ENCODE measurements at regions not wholly inside any gene's neighbourhood (a gene's known extent, or its start where the extent isn't known, plus 50 kb on each side); places are given as distances from the start of the nearest gene placed in this dataset.
"Not testable (repeated sequence)": the region's sequence is repeated elsewhere in the genome, so short reads cannot be mapped to it uniquely, and the experiment has no call there.

DNA sequence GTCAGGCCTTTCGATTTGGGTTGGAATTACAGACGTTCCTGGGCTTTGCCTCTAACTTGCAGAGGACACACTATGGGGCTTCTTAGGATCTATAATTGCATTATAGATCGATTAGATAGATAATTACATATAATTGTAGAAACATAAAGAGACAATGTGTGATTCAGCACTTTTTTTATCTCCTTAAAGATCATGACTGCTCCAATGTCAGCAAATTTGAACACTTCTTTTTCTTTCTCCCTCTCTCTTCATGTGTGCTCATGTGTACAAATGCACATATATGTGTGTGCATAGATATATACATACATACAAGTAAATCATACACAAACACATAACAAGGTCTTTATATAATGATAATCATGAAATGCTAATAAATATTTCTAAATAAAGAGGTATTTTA lies 1261.2 kb upstream of the SLC39A10 start:
- DNase-seq (ENCODE audit: low spot score): no peak

DNA sequence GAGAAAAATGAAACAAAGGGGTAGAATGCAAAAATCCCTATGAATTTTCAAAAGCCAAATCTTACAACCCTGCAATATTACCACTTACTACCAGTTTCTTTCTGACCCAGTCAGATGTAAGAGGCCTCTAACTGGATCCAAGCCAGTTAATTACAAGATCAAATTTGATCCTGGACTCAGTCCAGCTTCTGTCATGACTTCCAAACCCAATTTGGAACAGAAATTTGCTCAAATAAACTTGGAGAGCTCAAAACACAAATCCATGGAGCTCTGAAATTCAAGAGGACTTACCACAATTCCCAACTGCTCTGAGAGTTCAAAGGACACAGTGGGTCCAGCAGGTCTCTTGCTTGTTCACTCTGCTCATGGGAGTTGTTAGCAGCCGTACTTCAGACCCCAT lies 1271.7 kb upstream of the SLC39A10 start:
- DNase-seq (ENCODE audit: low spot score): no peak

DNA sequence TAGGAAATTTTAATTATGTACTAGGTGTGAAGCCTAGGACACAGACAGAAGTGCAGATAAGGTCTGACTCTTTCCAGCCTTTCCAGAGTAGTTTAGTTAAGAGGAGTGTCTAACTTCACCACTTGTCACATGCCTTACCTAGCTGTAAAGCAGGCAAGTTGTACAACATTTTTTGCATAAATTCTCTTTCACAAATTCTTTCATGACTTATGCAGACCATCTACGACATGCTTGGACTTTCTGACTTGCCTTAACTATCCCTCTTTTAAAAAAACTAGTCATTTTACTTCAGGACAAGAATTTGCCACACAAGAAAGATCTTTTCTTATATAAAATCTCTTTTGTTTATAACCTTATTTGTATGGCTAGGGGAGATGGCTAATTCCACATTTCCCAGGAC lies 1273.6 kb upstream of the SLC39A10 start:
- no peak for DNase-seq (ENCODE audit: low spot score)

DNA sequence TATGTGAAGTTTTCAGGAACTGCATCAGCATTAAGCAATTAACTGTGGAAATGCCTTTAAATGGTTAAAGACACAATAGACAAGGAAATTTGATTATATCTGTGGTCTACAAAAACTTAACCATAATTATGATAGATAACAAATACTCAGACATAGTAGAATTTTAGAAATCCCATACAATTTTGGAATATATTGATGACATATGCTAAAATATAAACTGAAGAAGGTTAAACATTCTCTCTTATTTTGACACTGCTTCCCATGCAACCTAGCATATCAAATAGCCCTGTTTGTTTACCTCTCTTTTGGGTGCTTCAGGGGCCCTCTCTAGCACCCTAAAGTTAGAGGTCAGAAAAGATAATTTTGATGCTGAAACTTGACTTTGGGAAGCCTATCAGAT lies 1274.8 kb upstream of the SLC39A10 start:
- DNase-seq (ENCODE audit: low spot score): no peak

DNA sequence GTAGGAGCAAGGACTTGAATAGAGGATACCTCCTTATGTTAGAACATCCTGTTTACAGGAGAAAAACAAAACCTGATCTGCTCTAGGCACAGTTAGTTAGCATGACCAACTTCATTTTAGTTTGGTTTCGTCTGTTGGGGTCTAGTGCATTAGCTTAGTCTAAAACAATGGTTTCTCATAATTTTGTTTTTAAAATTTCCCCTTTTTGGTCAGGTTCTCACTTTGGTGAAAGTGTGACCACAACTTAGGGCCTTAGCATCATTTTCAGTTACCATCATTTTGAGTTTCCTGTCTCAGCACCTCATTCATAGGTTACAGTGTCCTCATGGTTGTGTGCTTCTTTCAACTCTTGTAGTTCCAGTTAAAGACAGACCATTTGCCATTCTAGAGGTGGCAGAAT lies 1277.0 kb upstream of the SLC39A10 start:
- DNase-seq (ENCODE audit: low spot score): no peak

DNA sequence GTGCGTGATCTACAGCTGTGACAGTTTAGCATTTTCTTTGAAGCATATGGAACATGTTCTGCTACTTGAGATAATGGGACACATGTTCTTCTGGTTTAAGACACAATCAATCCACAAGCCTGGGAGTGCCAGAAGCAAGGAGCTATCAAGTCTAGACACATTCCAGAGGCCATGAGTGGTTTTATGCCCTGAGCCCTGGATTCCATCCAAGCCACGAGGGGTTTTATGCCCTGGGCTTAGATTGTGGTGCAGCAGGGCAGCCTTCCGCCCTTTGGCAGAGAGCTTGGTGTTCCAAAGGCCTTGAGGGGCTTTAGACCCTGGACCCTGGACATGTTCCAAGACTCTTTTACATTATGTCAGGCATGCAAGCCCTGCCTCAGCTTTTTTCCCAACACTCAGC lies 1289.6 kb upstream of the SLC39A10 start:
- DNase-seq (ENCODE audit: low spot score): not testable (repeated sequence)

DNA sequence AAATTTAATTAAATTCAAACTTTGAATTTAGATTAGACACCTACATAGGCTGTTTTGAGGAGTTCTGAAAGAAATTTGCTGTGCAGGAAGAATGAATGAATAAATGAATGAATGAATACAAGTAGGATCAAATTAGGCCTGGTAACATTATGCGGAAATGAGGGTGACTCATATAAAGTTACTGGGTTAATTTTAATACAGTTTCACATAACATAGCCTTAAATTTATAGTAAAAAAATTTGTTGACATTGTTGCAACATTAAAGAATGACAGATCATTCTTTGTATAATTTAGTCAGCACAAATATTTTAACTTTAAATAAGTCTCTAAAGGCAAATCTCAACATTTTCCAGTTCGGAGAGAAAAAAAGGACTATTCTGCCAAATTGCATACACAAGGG lies 1293.1 kb upstream of the SLC39A10 start:
- DNase-seq (ENCODE audit: low spot score): no peak

DNA sequence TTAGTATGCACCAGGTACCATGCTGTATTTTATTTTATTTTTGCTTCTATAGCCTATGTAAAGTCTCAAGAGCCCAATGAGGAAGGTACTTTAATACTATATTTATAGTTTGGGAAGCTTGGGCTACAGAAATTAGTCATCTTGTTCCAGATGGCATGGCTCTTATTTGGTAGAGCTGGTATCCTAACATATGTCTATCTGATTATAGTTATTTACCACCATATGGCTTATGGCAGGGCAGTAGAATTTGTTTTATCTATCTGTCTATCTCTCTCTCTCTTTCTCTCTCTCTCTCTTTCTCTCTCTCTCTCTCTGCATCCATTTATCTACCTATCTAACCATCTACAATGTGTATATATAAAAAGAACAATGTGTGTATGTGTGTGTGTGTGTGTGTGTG lies 1293.7 kb upstream of the SLC39A10 start:
- DNase-seq (ENCODE audit: low spot score): no peak

DNA sequence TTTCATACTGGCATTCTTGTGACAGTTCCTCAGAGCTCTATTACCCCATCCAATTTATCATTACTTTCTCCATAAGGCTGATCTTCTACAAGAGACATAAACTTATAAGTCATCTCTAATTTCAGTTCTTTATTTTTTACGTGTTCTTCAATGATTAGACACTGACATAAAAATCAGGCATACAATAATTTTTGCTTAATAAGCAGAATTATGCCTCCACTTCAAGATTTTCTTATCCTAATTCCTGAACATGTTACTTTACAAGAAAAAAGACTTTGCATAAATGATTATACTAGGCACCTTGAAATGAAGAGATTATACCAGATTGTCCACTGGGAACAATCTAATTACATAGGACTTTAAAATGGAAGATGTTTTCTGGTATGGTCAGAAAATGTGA lies 1304.5 kb upstream of the SLC39A10 start:
- no peak for DNase-seq (ENCODE audit: low spot score)

DNA sequence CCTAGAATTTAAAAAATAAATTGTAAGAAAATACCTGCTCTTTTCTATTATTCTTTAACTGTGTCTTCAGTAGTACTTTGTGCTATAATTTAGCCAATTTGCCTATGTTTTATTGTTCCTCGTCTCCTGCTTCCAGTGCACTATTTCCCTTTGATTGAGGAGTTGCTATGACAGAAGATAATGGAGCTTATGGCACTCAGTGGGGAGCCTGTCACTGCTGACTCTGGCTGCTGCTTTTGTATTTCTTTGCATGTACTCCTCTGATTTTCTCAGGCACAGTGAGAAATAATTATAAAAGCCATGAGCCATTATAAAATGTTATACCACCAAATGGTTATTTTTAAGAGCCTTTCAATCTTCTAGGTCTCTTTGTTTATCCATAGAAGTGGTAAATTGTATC lies 1310.8 kb upstream of the SLC39A10 start:
- no peak for DNase-seq (ENCODE audit: low spot score)

DNA sequence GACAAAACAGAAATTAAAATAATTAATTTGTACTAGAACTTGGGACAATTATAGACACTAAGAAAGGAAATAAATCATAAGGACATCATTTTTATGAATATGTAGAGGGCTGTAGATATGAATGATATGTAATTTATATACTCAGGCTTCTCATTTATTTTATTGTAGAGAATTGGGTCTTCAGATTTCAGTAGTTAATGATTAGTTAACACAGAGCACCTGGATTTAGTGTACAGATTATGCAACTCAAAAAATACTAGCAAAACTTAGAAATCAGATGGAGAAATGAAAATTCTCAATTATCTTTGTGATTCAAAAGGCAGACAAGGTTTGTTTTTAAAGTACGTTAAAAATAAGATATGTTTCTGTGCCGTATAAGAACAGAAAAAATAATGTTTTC lies 1311.7 kb upstream of the SLC39A10 start:
- no peak for DNase-seq (ENCODE audit: low spot score)

DNA sequence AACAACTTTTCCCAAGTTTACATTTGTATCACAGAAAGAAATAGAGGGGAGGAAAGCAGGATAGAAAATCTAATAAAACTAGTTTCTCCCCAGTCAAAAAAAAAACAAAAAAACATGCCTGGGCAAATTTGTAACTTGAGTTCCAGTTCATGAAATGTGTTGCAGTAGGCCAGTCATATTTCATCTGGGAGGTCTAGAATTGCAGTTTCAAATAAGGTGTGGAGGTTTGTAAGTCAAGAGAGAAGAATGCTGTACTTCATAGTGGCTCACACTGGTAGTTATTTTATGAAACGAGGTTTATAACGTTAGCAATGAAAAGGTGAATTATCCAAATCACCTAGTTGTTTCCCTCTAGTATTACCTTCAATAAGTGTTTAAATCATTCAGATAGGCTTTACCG lies 1313.9 kb upstream of the SLC39A10 start:
- no peak for DNase-seq (ENCODE audit: low spot score)

DNA sequence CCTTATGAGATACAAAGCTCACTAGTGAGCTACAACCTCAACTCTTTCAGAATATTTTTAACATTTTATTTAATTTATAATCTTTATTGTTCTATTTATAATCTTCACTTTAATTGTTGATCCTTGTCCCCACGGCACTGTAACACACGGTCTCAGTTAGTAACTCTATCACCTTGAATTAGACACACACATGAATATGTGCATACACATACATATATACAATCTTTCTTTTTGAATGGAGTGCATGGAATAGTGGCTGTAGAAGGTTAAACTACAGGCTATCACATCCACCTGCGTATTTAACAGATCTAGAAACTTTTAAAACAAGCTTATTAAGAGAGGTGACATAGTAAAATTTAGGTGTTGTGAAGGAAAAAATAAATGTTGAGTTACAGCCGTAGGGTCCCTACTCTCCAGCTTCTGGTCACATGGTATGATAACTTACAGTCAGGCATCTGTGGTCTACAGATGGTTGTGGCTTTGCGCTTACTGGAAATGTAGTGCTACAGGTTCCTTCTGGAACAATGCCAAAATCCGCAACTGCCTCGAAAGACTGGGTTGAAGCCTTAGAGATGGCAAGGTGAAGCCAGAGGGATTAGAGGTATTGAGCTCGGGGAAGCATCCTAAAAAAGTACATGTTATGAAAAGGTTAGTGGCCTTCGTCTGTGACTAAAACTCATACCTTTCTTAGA lies 1324.1 kb upstream of the SLC39A10 start:
- no peak for DNase-seq (ENCODE audit: low spot score)

DNA sequence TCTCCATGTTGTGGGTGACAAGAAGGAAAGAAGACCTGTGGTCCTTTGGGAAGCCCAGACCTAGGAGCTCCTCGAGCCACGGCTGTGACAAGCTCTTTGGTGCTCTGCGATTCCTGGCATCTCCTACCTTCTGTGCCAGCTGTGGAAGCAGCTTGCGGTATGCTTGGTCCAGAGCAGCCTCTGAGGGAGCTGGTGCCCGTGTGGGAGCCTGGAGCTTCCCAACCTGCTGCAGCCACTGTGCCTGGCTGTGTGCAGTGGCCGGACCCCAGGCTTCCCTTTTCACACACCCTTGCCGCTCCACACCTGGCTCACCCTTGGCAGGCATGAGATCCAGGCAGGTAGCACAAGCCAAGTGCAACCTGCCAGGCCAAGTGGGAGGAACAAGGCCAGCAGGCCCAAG lies 1328.6 kb upstream of the SLC39A10 start:
- no peak for DNase-seq (ENCODE audit: low spot score)

DNA sequence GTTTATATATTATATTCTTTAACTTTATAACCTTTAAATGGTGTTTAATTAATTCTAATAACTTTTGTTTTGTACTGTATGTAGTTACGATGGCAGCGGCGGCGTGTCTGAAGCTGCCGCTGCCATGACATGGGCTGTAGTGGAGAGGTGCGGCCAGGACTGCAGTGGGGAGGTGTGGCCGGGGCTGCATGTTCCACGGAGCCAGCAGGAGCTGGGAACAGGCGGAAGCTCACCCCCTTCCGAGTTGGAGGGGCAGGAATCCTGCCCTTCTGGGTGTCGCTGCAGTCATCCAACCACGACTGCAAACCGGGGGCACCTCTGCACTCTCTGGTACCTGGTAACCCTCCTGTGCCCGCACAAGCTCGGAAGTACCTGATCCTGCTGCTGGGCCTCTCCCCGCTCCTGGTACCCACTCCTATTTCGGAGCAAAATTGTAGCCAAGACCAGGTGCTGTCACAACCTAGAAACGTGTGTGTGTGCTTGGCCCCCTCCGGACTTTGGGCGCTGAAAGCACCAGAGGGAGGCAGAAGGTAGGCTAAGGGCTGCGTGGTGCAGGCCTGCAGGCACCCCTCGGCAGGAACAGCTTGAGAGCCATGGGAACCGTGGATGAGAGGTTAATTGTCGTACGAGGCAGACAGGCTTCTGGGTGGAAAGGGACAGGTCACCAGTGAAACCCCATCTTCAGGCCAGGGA lies 1329.7 kb upstream of the SLC39A10 start:
- no peak for DNase-seq (ENCODE audit: low spot score)

DNA sequence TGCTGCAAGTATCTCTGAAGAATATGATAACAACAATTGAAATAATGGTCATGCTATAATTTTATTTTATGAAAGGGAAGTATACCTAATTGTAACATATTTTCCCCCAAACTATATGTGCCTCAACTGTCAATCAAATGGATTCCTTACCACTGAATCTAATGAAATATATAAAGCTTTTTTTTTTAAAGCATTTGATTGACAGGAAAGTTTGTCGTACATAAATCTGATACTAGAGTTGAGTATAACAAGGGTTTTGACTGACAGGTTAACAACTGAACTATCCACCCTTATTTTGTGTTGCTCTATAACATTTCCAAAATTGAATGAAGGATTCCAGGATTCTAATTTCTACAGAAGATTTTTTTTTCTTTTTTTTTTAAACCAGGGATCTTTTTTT lies 1333.3 kb upstream of the SLC39A10 start:
- no peak for DNase-seq (ENCODE audit: low spot score)

DNA sequence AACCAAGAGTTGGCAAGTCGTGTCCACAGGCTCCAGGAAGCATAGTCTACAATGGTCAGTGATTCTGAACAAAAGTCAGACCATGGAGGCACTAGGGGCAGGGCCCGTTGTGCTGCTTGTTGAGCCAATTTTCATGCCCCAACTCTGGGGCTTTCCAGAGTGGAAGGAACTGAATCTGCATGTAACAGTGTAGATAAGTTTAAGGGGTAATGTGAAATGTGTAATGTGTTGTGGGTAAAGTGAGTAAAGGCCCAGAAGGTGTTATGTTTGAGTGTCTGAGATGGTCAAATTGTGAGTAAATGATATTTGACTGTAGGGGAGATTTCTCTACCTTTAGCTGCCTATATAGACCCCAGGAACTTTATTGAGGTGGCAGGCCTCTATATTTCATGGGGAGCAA lies 1336.5 kb upstream of the SLC39A10 start:
- no peak for DNase-seq (ENCODE audit: low spot score)

DNA sequence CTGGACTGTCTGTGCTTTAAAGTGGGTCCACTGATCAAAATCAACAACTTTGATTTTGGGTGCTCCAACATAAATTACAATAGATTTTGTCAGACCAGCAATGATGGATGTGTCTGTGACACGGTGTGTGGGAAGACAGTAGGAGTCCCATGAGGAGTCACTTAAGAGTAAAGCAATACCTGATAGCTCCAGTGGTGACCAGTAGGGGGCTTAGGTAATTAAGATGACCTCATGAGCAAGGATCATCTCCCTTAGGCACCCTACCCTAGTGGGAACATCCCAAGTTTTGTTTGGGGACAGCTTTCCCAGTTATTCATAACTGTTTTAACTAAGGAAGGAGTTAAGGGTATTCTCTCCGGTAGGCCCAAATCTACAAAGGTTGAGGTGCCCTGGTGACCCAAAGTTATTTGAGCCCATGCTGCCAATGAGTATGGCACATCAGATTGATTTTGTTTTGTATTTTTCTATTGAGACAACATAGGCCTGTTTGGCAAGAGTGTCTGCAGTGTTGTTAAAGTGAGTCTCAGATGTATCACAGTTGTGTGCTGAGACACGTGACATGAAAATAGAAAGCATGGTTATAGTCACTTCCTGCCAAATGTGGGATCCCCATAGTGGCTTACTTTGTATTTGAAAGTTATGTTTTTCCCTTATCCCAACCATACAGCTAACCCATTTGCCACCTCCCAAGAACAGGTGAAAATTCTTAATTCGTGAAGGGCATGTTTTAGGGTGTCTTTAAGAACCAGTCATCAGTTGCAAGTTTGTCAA lies 1337.6 kb upstream of the SLC39A10 start:
- no peak for DNase-seq (ENCODE audit: low spot score)

DNA sequence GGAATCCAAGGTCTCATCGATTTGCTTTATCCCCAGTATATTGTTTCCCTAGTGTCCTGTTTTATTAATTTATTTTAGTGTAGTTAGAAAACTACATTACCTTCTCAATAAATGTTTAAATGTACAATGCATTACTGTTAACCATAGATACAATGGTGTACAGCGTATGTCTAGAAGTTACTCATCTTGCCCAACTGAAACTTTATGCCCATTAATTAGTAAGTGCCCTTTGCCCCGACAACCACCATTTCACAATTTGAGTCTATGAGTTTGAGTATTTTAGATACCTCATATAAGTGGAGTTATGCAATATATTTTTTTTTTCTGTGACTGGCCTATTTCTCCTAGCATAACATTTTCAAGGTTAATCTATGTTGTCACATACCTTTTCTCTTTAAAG lies 1343.0 kb upstream of the SLC39A10 start:
- no peak for DNase-seq (ENCODE audit: low spot score)

DNA sequence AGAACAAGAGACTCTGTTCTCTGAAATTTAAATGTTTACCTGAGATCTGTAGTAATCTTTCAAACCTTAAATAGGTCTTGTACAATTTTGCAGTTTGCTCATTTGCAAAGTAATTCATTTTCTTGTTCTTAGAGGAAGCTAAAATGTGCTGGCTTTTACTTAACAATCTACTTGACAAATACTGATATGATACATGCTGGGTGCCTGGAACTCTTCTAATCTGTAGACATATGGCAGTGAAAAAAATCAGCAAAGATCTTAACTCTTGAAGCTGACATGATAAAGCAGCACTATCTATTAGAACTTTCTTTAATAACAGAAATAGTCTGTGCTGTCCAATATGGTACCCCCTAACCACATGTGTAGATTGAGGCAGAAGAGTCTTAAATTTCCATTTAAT lies 1352.8 kb upstream of the SLC39A10 start:
- DNase-seq (ENCODE audit: low spot score): no peak

DNA sequence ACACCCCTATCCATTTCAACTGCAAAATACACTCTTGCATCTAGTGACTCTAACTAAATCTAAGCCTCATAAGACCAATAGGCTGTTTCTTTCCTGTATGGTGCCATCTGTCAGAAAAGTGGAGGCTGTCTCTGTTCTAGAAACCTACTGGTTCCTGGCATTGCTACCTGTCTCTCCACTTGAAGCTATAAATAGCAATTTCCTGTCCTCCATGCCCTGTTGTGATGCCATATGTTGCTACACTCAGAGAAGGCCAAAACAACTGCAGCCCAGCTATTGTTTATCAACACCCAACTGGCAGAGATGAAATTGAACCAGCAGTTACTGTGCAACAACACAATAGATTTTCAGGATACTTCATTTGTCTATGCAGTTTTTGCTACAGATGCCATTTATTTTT lies 1355.1 kb upstream of the SLC39A10 start:
- no peak for DNase-seq (ENCODE audit: low spot score)

DNA sequence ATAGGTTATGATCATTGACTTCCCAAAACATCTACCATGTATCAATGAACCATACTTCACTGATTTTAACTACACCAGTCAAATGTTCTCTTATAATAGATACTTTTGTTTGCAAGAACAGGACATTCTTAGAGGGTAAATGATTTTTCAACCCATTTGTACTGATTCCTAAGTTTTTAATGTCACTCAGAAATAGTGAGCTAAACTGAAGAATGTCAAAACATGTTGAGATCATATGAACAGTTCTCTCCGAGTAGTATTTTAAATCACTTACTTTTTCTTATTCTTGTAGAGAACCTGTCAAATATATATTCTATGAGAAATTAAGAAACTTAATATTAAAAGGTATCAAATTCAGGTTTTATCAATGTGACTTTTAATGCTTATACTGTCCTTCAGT lies 1362.9 kb upstream of the SLC39A10 start:
- no peak for DNase-seq (ENCODE audit: low spot score)

DNA sequence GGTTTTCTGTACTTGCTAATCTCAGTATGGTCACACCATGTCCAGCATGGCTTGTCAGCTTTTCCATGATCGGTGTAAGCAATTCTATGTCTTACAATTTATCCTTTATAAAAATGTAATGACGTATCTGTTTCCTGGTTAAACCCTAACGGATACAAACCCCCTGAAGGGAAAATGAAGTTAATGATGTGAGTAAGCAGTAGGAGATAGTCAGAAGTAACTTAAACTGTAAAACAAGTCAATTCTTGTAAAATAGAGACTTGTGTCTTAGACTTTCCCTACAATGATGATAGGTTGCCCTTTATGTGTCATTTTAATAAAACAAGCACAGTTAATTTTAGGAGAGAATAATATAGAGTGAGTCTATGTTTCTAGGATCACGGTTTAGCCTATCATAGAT lies 1365.9 kb upstream of the SLC39A10 start:
- no peak for DNase-seq (ENCODE audit: low spot score)
